PC-9 (cell line): ENCODE measurements at regions not wholly inside any gene's neighbourhood (a gene's known extent, or its start where the extent isn't known, plus 50 kb on each side); places are given as distances from the start of the nearest gene placed in this dataset.
"Not testable (repeated sequence)": the region's sequence is repeated elsewhere in the genome, so short reads cannot be mapped to it uniquely, and the experiment has no call there.

Experiments used
- EZH2 ChIP-seq: fragments of 200-600 bp; sonication (generic); IDR thresholded peaks from 2 replicates; pipeline ENCODE4 v1.8.0; 2017; ENCODE audit warnings: antibody characterized with exemption, low read depth
- TF ChIP-seq, protein P1 (sequence below): fragments of 200-600 bp; sonication (generic); conservative IDR thresholded peaks from 2 replicates; pipeline ENCODE4 v1.6.1; 2017; ENCODE audit warnings: mixed run types, antibody characterized with exemption, mild to moderate bottlenecking, moderate library complexity

DNA sequence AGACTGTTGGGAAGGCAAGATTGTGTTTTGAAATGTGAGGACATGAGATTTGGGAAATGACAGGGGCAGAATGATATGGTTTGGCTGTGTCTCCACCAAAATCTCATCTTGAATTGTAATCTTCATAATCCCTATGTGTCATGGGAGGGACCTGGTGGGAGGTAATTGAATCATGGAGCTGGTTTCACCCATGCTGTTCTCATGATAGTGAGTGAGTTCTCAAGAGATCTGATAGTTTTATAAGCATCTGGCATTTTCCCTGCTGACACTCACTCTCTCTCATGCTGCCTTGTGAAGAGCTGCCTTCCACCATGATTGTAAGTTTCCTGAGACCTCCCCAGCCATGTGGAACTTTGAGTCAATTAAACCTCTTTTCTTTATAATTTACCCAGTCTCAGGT, 406.2 kb downstream of the KIF20B start:
- TF ChIP-seq, protein P1, sequence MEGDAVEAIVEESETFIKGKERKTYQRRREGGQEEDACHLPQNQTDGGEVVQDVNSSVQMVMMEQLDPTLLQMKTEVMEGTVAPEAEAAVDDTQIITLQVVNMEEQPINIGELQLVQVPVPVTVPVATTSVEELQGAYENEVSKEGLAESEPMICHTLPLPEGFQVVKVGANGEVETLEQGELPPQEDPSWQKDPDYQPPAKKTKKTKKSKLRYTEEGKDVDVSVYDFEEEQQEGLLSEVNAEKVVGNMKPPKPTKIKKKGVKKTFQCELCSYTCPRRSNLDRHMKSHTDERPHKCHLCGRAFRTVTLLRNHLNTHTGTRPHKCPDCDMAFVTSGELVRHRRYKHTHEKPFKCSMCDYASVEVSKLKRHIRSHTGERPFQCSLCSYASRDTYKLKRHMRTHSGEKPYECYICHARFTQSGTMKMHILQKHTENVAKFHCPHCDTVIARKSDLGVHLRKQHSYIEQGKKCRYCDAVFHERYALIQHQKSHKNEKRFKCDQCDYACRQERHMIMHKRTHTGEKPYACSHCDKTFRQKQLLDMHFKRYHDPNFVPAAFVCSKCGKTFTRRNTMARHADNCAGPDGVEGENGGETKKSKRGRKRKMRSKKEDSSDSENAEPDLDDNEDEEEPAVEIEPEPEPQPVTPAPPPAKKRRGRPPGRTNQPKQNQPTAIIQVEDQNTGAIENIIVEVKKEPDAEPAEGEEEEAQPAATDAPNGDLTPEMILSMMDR, result not testable (repeated sequence)
- not testable (repeated sequence) for TF ChIP-seq EZH2
